ENCODE measurements at regions not wholly inside any gene's neighbourhood (a gene's known extent, or its start where the extent isn't known, plus 50 kb on each side); places are given as distances from the start of the nearest gene placed in this dataset.
"Not testable (repeated sequence)": the region's sequence is repeated elsewhere in the genome, so short reads cannot be mapped to it uniquely, and the experiment has no call there.

- no peak for ATAC-seq
- intact Hi-C loops (cut with DNase I), result no loop called here
- no peak for DNase-seq
Observed at GRCh38 chr7:90007001-90007654, 147.1 kb upstream of the STEAP1 start.

GRCh38 chr7:90007831-90008230, 146.4 kb upstream of the STEAP1 start:
- intact Hi-C loops (cut with DNase I), result no loop called here
- no peak for DNase-seq
- no peak for ATAC-seq

- DNase-seq, result no peak
- no peak for ATAC-seq
- intact Hi-C loops (cut with DNase I), result no loop called here
Observed at GRCh38 chr7:90022213-90022612, 132.1 kb upstream of the STEAP1 start.

GRCh38 chr7:90025771-90026170, 128.5 kb upstream of the STEAP1 start:
- no peak for ATAC-seq

DNA sequence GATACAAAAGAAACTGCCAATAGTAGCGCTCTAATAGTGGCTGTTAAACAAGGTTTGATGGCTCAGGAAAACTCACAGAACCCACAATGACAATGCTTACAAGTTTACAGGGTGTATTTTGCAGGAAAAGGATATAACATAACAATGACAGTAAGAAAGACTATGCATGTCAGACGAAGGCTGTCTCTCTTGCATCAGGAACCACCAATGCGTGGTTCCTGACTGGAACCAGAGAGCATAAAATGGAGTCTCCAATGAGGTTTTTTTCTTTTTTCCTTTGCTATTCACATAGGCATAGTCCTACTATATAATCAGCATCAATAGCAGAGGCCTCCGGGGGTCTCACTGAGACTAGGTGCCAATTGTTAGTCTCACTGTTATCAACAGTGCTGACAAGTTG, 120.4 kb upstream of the STEAP1 start:
- intact Hi-C loops (cut with DNase I), result no loop called here
- DNase-seq, result no peak
- no peak for ATAC-seq

More at GRCh38 chr7:90025771-90026170, 128.5 kb upstream of the STEAP1 start:
- intact Hi-C loops (cut with DNase I), result no loop called here
- DNase-seq, result no peak

- no peak for DNase-seq
- no peak for ATAC-seq
- intact Hi-C loops (cut with DNase I), result no loop called here
Observed at GRCh38 chr7:90053094-90053493, 101.2 kb upstream of the STEAP1 start.

DNA sequence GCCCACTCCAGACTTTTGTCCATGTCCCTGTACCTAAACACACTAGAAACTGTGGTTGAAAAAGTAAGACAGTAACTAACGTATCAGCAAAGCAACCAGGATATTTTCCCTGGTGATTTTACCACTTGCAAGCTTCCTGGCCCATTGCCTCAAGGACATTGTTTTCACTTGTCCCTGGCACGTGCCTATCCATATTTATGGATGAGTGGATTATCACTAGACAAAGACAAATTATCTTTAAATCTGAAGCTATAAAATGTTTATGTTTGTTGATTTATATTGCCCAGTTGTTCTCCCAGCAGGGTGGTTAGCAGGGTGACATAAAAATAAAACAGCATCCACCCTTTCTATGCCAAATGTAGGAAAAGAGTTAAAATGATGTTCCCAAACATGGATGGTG, 93.2 kb upstream of the STEAP1 start:
- DNase-seq (no peak), ATAC-seq (no peak)
- intact Hi-C loops (cut with DNase I), result no loop called here

DNA sequence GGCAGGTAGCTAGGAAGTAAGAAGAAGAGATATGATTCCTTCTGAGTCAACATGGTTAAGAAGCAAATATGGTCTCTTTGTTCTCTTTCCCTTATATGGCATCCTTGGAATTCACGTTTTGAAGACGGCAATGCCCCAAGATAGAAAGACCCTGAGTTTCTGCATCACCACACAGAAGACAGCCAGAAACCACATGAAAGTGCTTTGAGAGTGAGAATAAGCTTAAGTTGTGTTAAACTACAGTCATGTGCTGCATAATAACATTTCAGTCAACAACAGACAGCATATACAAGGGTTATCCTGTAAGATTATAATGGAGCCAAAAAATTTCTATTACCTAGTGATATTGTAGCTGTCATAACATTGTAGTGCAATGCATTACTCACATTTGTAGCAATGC, 89.9 kb upstream of the STEAP1 start:
- no peak for DNase-seq
- intact Hi-C loops (cut with DNase I), result no loop called here
- ATAC-seq, result no peak

DNA sequence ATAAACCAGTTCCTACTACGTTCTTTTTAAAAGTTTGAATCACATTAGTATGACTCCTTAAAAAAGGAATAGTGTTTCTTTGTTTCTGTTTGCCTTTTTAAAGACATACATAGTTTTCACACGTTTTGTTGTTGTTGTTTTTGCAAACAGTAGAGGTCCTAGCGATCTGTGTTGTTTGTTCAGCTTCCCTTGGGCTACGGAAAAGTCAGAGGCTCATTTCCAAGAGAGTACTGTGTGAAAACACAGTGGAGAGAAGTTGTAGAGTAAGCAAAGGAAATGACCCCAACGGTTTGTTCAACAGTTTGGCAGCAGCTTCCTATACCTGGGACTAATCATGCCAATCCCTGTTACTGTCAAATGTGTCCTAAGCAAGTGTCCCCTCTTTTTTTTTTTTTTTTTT, 87.1 kb upstream of the STEAP1 start:
- ATAC-seq (no peak), DNase-seq (no peak)
- intact Hi-C loops (cut with DNase I), result no loop called here

DNA sequence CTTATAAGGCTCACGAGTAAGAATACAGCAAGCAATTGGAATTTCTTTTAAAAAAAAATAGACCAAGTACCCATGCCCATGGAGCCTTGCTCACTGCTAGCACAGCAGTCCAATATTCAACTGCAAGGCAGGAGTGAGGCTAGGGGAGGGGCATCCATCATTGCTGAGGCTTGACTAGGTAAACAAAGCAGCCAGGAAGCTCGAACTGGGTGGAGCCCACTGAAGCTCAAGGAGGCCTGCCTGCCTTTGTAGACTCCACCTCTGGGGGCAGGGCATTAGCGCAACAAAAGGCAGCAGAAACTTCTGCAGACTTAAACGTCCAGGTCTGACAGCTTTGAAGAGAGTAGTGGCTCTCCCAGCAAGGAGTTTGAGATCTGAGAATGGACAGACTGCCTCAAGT, 84.0 kb upstream of the STEAP1 start:
- DNase-seq; ATAC-seq; intact Hi-C loops (cut with DNase I): not testable (repeated sequence)

- ATAC-seq, result no peak
Observed at GRCh38 chr7:90078921-90079320, 75.3 kb upstream of the STEAP1 start.

GRCh38 chr7:90081621-90082020, 72.6 kb upstream of the STEAP1 start:
- ATAC-seq, result no peak
- intact Hi-C loops (cut with DNase I), result no loop called here

More at GRCh38 chr7:90078921-90079320, 75.3 kb upstream of the STEAP1 start:
- no peak for DNase-seq
- intact Hi-C loops (cut with DNase I), result no loop called here

DNA sequence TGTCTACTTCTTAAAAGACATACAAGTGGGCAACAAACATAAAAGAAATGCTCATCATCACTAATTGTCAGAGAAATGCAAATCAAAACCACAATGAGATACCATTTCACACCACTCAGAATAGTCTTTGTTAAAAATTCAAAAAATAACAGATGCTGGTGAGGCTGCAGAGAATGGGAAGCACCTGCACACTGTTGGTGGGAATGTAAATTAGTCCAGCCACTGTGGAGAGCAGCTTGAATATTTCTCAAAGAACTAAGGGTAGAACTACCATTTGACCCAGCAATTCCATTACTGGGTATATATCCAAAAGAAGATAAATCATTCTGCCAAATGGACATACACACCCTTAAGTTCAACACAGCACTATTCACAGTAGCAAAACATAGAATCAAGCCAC, 61.8 kb upstream of the STEAP1 start:
- intact Hi-C loops (cut with DNase I), result no loop called here
- no peak for ATAC-seq
- no peak for DNase-seq

More at GRCh38 chr7:90081621-90082020, 72.6 kb upstream of the STEAP1 start:
- DNase-seq, result no peak

GRCh38 chr7:90094030-90094429, 60.2 kb upstream of the STEAP1 start:
- intact Hi-C loops (cut with DNase I), result no loop called here
- DNase-seq, result no peak
- ATAC-seq, result no peak
